DND-41 (cell line): ENCODE measurements at regions not wholly inside any gene's neighbourhood (a gene's known extent, or its start where the extent isn't known, plus 50 kb on each side); places are given as distances from the start of the nearest gene placed in this dataset.

ENCODE experiments used
- ATAC-seq: fragments of 200-7000 bp; cut with Tn5 transposase; 3 replicates; pipeline ENCODE4 v1.9.1; 2021; ENCODE audit warnings: low read depth; ENCODE audit not compliant: insufficient read depth
- DNase-seq: peaks from one replicate; pipeline ENCODE4 v3.0.0-alpha.2; 2020
- H2AFZ ChIP-seq: 2 replicates; pipeline ENCODE4 v1.6.0; 2012; ENCODE audit warnings: low read depth, low read length
- H3K27ac ChIP-seq: 2 replicates; pipeline ENCODE4 v1.5.1; 2012; ENCODE audit warnings: low read length, inconsistent platforms
- H3K27me3 ChIP-seq: fragments of 200-600 bp; sonication (generic); 2 replicates; pipeline ENCODE4 v1.6.0; 2012; ENCODE audit warnings: low read length, mild to moderate bottlenecking, inconsistent platforms; ENCODE audit not compliant: insufficient read depth, poor library complexity
- H3K36me3 ChIP-seq: 2 replicates; pipeline ENCODE4 v1.5.1; 2012; ENCODE audit warnings: low read length, inconsistent platforms; ENCODE audit not compliant: insufficient read depth
- H3K4me1 ChIP-seq: 2 replicates; pipeline ENCODE4 v1.5.1; 2012; ENCODE audit warnings: mild to moderate bottlenecking, low read length; ENCODE audit not compliant: insufficient read depth
- H3K4me2 ChIP-seq: 2 replicates; pipeline ENCODE4 v1.6.0; 2012; ENCODE audit warnings: mild to moderate bottlenecking, moderate library complexity, low read length, inconsistent platforms; ENCODE audit not compliant: insufficient read depth
- H3K4me3 ChIP-seq, 2 experiments: fragments of 200-600 bp in 1 of 2; shearing (Covaris generic) in 1 of 2; 2 replicates each; pipeline ENCODE4 v1.5.1; 2012 to 2016; ENCODE audit warnings: inconsistent platforms in 2 of 2, low read length in 2 of 2, mild to moderate bottlenecking in 2 of 2, low read depth in 1 of 2, moderate library complexity in 1 of 2
- H3K79me2 ChIP-seq: 2 replicates; pipeline ENCODE4 v1.6.0; 2012; ENCODE audit warnings: low read length, inconsistent platforms; ENCODE audit not compliant: insufficient read depth
- H3K9ac ChIP-seq: 2 replicates; pipeline ENCODE4 v1.6.0; 2012; ENCODE audit warnings: low read depth, mild to moderate bottlenecking, inconsistent platforms, low read length, moderate library complexity
- H3K9me3 ChIP-seq: 2 replicates; pipeline ENCODE4 v1.5.1; 2012; ENCODE audit warnings: low read length, moderate library complexity, mild to moderate bottlenecking, inconsistent platforms; ENCODE audit not compliant: insufficient read depth, severe bottlenecking
- H4K20me1 ChIP-seq: 2 replicates; pipeline ENCODE4 v1.6.0; 2012; ENCODE audit warnings: low read length; ENCODE audit not compliant: insufficient read depth
- CTCF ChIP-seq: IDR thresholded peaks from 2 replicates; pipeline ENCODE4 v1.5.1; 2012; ENCODE audit warnings: borderline replicate concordance, low read length, moderate library complexity, mild to moderate bottlenecking; ENCODE audit not compliant: poor library complexity, severe bottlenecking; ENCODE audit errors: extremely low read depth
- EZH2 ChIP-seq: IDR thresholded peaks from 3 replicates; pipeline ENCODE4 v1.6.1; 2012; ENCODE audit warnings: borderline replicate concordance, low read depth, mild to moderate bottlenecking, moderate library complexity, low read length, inconsistent platforms; ENCODE audit not compliant: severe bottlenecking

GRCh38 chr15:88331291-88331690 lies 74.8 kb upstream of the NTRK3 start:
- H3K4me2 ChIP-seq: no peak overlapping the region
- H3K4me1 ChIP-seq: no peaks in the 10 kb centered on the region
- no peak overlapping the region for H3K27ac ChIP-seq
- no peak overlapping the region for H2AFZ ChIP-seq
- H3K79me2 ChIP-seq: no peaks in the 10 kb centered on the region
- H4K20me1 ChIP-seq: no peaks in the 10 kb centered on the region
- DNase-seq (peak; percentile 41), ATAC-seq (peak; percentile 52; the same call in 1 of the 3 replicates)
- H3K9ac ChIP-seq: no peak overlapping the region
- no peaks in the 10 kb centered on the region for H3K9me3 ChIP-seq
- no peaks in the 10 kb centered on the region for H3K36me3 ChIP-seq
- H3K4me3 ChIP-seq: no peak overlapping the region
- TF ChIP-seq CTCF (peak; percentile 66), EZH2 (no peak)
- H3K27me3 ChIP-seq: no peaks in the 10 kb centered on the region

- Histone ChIP-seq H3K79me2 (no peaks in the 10 kb centered on the region), H3K4me3 (no peak overlapping the region), H3K36me3 (no peaks in the 10 kb centered on the region), H3K27me3 (no peaks in the 10 kb centered on the region), H3K4me2 (no peak overlapping the region), H2AFZ (no peak overlapping the region), H3K9ac (no peak overlapping the region), H3K27ac (no peak overlapping the region), H3K4me1 (no peaks in the 10 kb centered on the region), H4K20me1 (no peaks in the 10 kb centered on the region), H3K9me3 (no peaks in the 10 kb centered on the region)
- TF ChIP-seq CTCF: no peak
- TF ChIP-seq EZH2: no peak
- no peak for ATAC-seq
- DNase-seq: no peak
Measured at GRCh38 chr15:88326924-88327323, 70.4 kb upstream of the NTRK3 start.

GRCh38 chr15:88324741-88325065 lies 68.2 kb upstream of the NTRK3 start:
- H3K4me2 ChIP-seq: no peak overlapping the region
- DNase-seq (no peak), ATAC-seq (no peak)
- TF ChIP-seq CTCF (no peak), EZH2 (no peak)
- no peak overlapping the region for H3K9ac ChIP-seq
- no peak overlapping the region for H3K4me3 ChIP-seq
- H3K27ac ChIP-seq: no peak overlapping the region
- no peaks in the 10 kb centered on the region for H3K27me3 ChIP-seq
- H3K79me2 ChIP-seq: no peaks in the 10 kb centered on the region
- no peaks in the 10 kb centered on the region for H4K20me1 ChIP-seq
- H3K4me1 ChIP-seq: no peaks in the 10 kb centered on the region
- no peaks in the 10 kb centered on the region for H3K36me3 ChIP-seq
- no peak overlapping the region for H2AFZ ChIP-seq
- H3K9me3 ChIP-seq: no peaks in the 10 kb centered on the region
